HUES6 (cell line): ENCODE measurements at regions not wholly inside any gene's neighbourhood (a gene's known extent, or its start where the extent isn't known, plus 50 kb on each side); places are given as distances from the start of the nearest gene placed in this dataset.

Experiments used
- H3K27ac ChIP-seq: 2 replicates; pipeline ENCODE4 v1.7.0; 2013; ENCODE audit warnings: low read depth, mild to moderate bottlenecking, low read length, inconsistent platforms
- H3K27me3 ChIP-seq: 2 replicates; pipeline ENCODE4 v1.6.1; 2013; ENCODE audit warnings: low read length; ENCODE audit not compliant: control insufficient read depth, insufficient read depth
- H3K36me3 ChIP-seq: 2 replicates; pipeline ENCODE4 v1.6.1; 2013; ENCODE audit warnings: low read length; ENCODE audit not compliant: control insufficient read depth, insufficient read depth
- H3K4me1 ChIP-seq: 2 replicates; pipeline ENCODE4 v1.6.1; 2013; ENCODE audit warnings: low read length; ENCODE audit not compliant: control insufficient read depth, insufficient read depth
- H3K4me3 ChIP-seq: 2 replicates; pipeline ENCODE4 v1.5.1; 2013; ENCODE audit warnings: low read depth, low read length
- H3K9ac ChIP-seq: one replicate; pipeline ENCODE4 v1.6.1; 2013; ENCODE audit warnings: mild to moderate bottlenecking, low read length
- H3K9me3 ChIP-seq: 2 replicates; pipeline ENCODE4 v1.6.1; 2013; ENCODE audit warnings: low read depth, low read length; ENCODE audit not compliant: control insufficient read depth, insufficient read depth

- H3K4me3 ChIP-seq: no peak overlapping the region
- H3K9me3 ChIP-seq: no peaks in the 10 kb centered on the region
- H3K4me1 ChIP-seq: no peaks in the 10 kb centered on the region
- H3K9ac ChIP-seq: no peak overlapping the region
- H3K27me3 ChIP-seq: no peaks in the 10 kb centered on the region
- no peaks in the 10 kb centered on the region for H3K36me3 ChIP-seq
- no peak overlapping the region for H3K27ac ChIP-seq
Observed at GRCh38 chr18:39053571-39053970, 1488.0 kb upstream of the CELF4 start.

- Histone ChIP-seq H3K4me1 (no peaks in the 10 kb centered on the region), H3K4me3 (no peak overlapping the region), H3K9ac (no peak overlapping the region), H3K9me3 (no peaks in the 10 kb centered on the region), H3K36me3 (no peaks in the 10 kb centered on the region), H3K27ac (no peak overlapping the region), H3K27me3 (no peaks in the 10 kb centered on the region)
Observed at GRCh38 chr18:39051013-39051412, 1485.4 kb upstream of the CELF4 start.

GRCh38 chr18:39039813-39040212 lies 1474.2 kb upstream of the CELF4 start:
- no peaks in the 10 kb centered on the region for H3K9me3 ChIP-seq
- H3K36me3 ChIP-seq: no peaks in the 10 kb centered on the region
- H3K4me1 ChIP-seq: no peaks in the 10 kb centered on the region
- H3K27me3 ChIP-seq: no peaks in the 10 kb centered on the region
- no peak overlapping the region for H3K4me3 ChIP-seq
- H3K9ac ChIP-seq: no peak overlapping the region
- H3K27ac ChIP-seq: no peak overlapping the region

GRCh38 chr18:39037925-39038324 lies 1472.3 kb upstream of the CELF4 start:
- H3K4me3 ChIP-seq: no peak overlapping the region
- H3K9ac ChIP-seq: no peak overlapping the region
- no peaks in the 10 kb centered on the region for H3K27me3 ChIP-seq

GRCh38 chr18:39033312-39033711 lies 1467.7 kb upstream of the CELF4 start:
- H3K4me3 ChIP-seq: no peak overlapping the region
- H3K4me1 ChIP-seq: no peaks in the 10 kb centered on the region
- H3K27ac ChIP-seq: no peak overlapping the region
- no peaks in the 10 kb centered on the region for H3K27me3 ChIP-seq
- H3K9me3 ChIP-seq: no peaks in the 10 kb centered on the region
- H3K9ac ChIP-seq: no peak overlapping the region
- no peaks in the 10 kb centered on the region for H3K36me3 ChIP-seq

More at GRCh38 chr18:39037925-39038324, 1472.3 kb upstream of the CELF4 start:
- no peak overlapping the region for H3K27ac ChIP-seq
- H3K4me1 ChIP-seq: no peaks in the 10 kb centered on the region
- H3K9me3 ChIP-seq: no peaks in the 10 kb centered on the region
- no peaks in the 10 kb centered on the region for H3K36me3 ChIP-seq

- Histone ChIP-seq H3K36me3 (no peaks in the 10 kb centered on the region), H3K27me3 (no peaks in the 10 kb centered on the region), H3K4me1 (no peaks in the 10 kb centered on the region), H3K9ac (no peak overlapping the region), H3K27ac (no peak overlapping the region), H3K4me3 (no peak overlapping the region), H3K9me3 (no peaks in the 10 kb centered on the region)
Observed at GRCh38 chr18:39031647-39032046, 1466.0 kb upstream of the CELF4 start.

- no peaks in the 10 kb centered on the region for H3K36me3 ChIP-seq
- H3K9me3 ChIP-seq: no peaks in the 10 kb centered on the region
- no peaks in the 10 kb centered on the region for H3K4me1 ChIP-seq
- H3K27ac ChIP-seq: no peak overlapping the region
- H3K4me3 ChIP-seq: no peak overlapping the region
- no peaks in the 10 kb centered on the region for H3K27me3 ChIP-seq
- H3K9ac ChIP-seq: no peak overlapping the region
Observed at GRCh38 chr18:39030124-39030655, 1464.6 kb upstream of the CELF4 start.

GRCh38 chr18:39025531-39025930 lies 1459.9 kb upstream of the CELF4 start:
- no peaks in the 10 kb centered on the region for H3K9me3 ChIP-seq
- H3K27me3 ChIP-seq: no peaks in the 10 kb centered on the region
- no peaks in the 10 kb centered on the region for H3K36me3 ChIP-seq
- no peak overlapping the region for H3K9ac ChIP-seq
- H3K4me1 ChIP-seq: no peaks in the 10 kb centered on the region
- H3K4me3 ChIP-seq: no peak overlapping the region
- no peak overlapping the region for H3K27ac ChIP-seq

GRCh38 chr18:39019989-39020388 lies 1454.4 kb upstream of the CELF4 start:
- Histone ChIP-seq H3K36me3 (no peaks in the 10 kb centered on the region), H3K4me1 (no peaks in the 10 kb centered on the region), H3K4me3 (no peak overlapping the region), H3K27ac (no peak overlapping the region), H3K9me3 (peaks cover 5% of the 10 kb centered on the region; the same call in 1 of the 2 replicates), H3K9ac (no peak overlapping the region), H3K27me3 (no peaks in the 10 kb centered on the region)

GRCh38 chr18:39007031-39007902 lies 1441.7 kb upstream of the CELF4 start:
- Histone ChIP-seq H3K27ac (no peak overlapping the region), H3K36me3 (no peaks in the 10 kb centered on the region), H3K4me3 (no peak overlapping the region), H3K4me1 (no peaks in the 10 kb centered on the region), H3K27me3 (no peaks in the 10 kb centered on the region), H3K9ac (no peak overlapping the region), H3K9me3 (peaks cover 7% of the 10 kb centered on the region)

- H3K4me3 ChIP-seq: no peak overlapping the region
- H3K27me3 ChIP-seq: no peaks in the 10 kb centered on the region
- no peaks in the 10 kb centered on the region for H3K9me3 ChIP-seq
- no peaks in the 10 kb centered on the region for H3K36me3 ChIP-seq
- no peak overlapping the region for H3K9ac ChIP-seq
- no peaks in the 10 kb centered on the region for H3K4me1 ChIP-seq
- H3K27ac ChIP-seq: no peak overlapping the region
Observed at GRCh38 chr18:38996056-38996455, 1430.5 kb upstream of the CELF4 start.
